ENCODE measurements at regions not wholly inside any gene's neighbourhood (a gene's known extent, or its start where the extent isn't known, plus 50 kb on each side); places are given as distances from the start of the nearest gene placed in this dataset.
"Not testable (repeated sequence)": the region's sequence is repeated elsewhere in the genome, so short reads cannot be mapped to it uniquely, and the experiment has no call there.

GRCh38 chr1:61028136-61028535, 54.2 kb upstream of the NFIA start:
- no peak overlapping the region for H3K27ac ChIP-seq (ENCODE audit: low read depth, low read length)
- H3K4me1 ChIP-seq (ENCODE audit: control insufficient read depth, low read length): no peaks in the 10 kb centered on the region
- H4K20me1 ChIP-seq (ENCODE audit: control insufficient read depth, insufficient read depth, low read depth, low read length): no peaks in the 10 kb centered on the region
- no peaks in the 10 kb centered on the region for H3K36me3 ChIP-seq (ENCODE audit: control insufficient read depth, low read length)
- H3K4me3 ChIP-seq (ENCODE audit: low read length): no peak overlapping the region
- no peak overlapping the region for H3K4me2 ChIP-seq (ENCODE audit: low read length)
- H3K9me3 ChIP-seq (ENCODE audit: control insufficient read depth, insufficient read depth, low read length): no peaks in the 10 kb centered on the region
- H3K9me2 ChIP-seq (replicated peaks; ENCODE audit: control insufficient read depth, low read length): no peaks in the 10 kb centered on the region
- no peaks in the 10 kb centered on the region for H3F3A ChIP-seq (ENCODE audit: control insufficient read depth, insufficient read depth)
- H3K27me3 ChIP-seq (ENCODE audit: control insufficient read depth, low read length): no peaks in the 10 kb centered on the region
- H3K79me2 ChIP-seq (ENCODE audit: control insufficient read depth, low read length): no peaks in the 10 kb centered on the region
- no peak for TF ChIP-seq CTCF (IDR thresholded peaks at IDR 0.05; ENCODE audit: low read depth, low read length, poor library complexity, severe bottlenecking)
- TF ChIP-seq EZH2phosphoT487 (IDR thresholded peaks at IDR 0.05; ENCODE audit: borderline replicate concordance, low read length): no peak

DNA sequence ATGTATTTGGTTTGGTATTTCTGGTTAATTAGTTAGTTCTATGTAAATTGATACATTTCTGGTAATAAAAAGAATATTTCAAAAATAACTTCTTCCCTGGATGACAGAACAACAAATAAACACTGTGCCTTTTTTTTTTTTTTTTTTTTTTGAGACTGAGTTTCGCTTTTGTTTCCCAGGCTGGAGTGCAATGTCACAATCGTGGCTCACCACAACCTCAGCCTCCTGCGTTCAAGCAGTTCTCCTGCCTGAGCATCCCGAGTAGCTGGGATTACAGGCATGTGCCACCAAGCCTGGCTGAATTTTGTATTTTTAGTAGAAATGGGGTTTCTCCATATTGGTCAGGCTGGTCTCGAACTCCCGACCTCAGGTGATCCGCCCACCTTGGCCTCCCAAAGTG, 64.3 kb upstream of the NFIA start:
- not testable (repeated sequence) for H3K4me2 ChIP-seq (ENCODE audit: low read length); H3K9me3 ChIP-seq (ENCODE audit: control insufficient read depth, insufficient read depth, low read length); H3K9me2 ChIP-seq (replicated peaks; ENCODE audit: control insufficient read depth, low read length); H3K79me2 ChIP-seq (ENCODE audit: control insufficient read depth, low read length); H3K27ac ChIP-seq (ENCODE audit: low read depth, low read length); H3K36me3 ChIP-seq (ENCODE audit: control insufficient read depth, low read length); H3K4me1 ChIP-seq (ENCODE audit: control insufficient read depth, low read length); H3F3A ChIP-seq (ENCODE audit: control insufficient read depth, insufficient read depth); H3K4me3 ChIP-seq (ENCODE audit: low read length); H4K20me1 ChIP-seq (ENCODE audit: control insufficient read depth, insufficient read depth, low read depth, low read length)
- H3K27me3 ChIP-seq (ENCODE audit: control insufficient read depth, low read length): peaks cover 28% of the 10 kb centered on the region

GRCh38 chr1:61017651-61018050, 64.7 kb upstream of the NFIA start:
- TF ChIP-seq CTCF (IDR thresholded peaks at IDR 0.05; ENCODE audit: low read depth, low read length, poor library complexity, severe bottlenecking) (no peak), EZH2phosphoT487 (IDR thresholded peaks at IDR 0.05; ENCODE audit: borderline replicate concordance, low read length) (no peak)
- Histone ChIP-seq H3K9me2 (replicated peaks; ENCODE audit: control insufficient read depth, low read length) (no peaks in the 10 kb centered on the region), H3K79me2 (ENCODE audit: control insufficient read depth, low read length) (no peaks in the 10 kb centered on the region), H3F3A (ENCODE audit: control insufficient read depth, insufficient read depth) (no peaks in the 10 kb centered on the region), H3K9me3 (ENCODE audit: control insufficient read depth, insufficient read depth, low read length) (no peaks in the 10 kb centered on the region), H3K36me3 (ENCODE audit: control insufficient read depth, low read length) (no peaks in the 10 kb centered on the region), H4K20me1 (ENCODE audit: control insufficient read depth, insufficient read depth, low read depth, low read length) (no peaks in the 10 kb centered on the region), H3K27ac (ENCODE audit: low read depth, low read length) (no peak overlapping the region), H3K4me2 (ENCODE audit: low read length) (no peak overlapping the region), H3K4me3 (ENCODE audit: low read length) (no peak overlapping the region), H3K27me3 (ENCODE audit: control insufficient read depth, low read length) (peaks cover 32% of the 10 kb centered on the region), H3K4me1 (ENCODE audit: control insufficient read depth, low read length) (no peaks in the 10 kb centered on the region)

- TF ChIP-seq CTCF (IDR thresholded peaks at IDR 0.05; ENCODE audit: low read depth, low read length, poor library complexity, severe bottlenecking) (no peak), EZH2phosphoT487 (IDR thresholded peaks at IDR 0.05; ENCODE audit: borderline replicate concordance, low read length) (no peak)
- no peak overlapping the region for H3K4me2 ChIP-seq (ENCODE audit: low read length)
- H3K36me3 ChIP-seq (ENCODE audit: control insufficient read depth, low read length): no peaks in the 10 kb centered on the region
These were observed 68.3 kb upstream of the NFIA start for GRCh38 chr1:61013946-61014667.

More at GRCh38 chr1:61013946-61014667, 68.3 kb upstream of the NFIA start:
- no peaks in the 10 kb centered on the region for H3K79me2 ChIP-seq (ENCODE audit: control insufficient read depth, low read length)
- H3F3A ChIP-seq (ENCODE audit: control insufficient read depth, insufficient read depth): no peaks in the 10 kb centered on the region
- no peaks in the 10 kb centered on the region for H4K20me1 ChIP-seq (ENCODE audit: control insufficient read depth, insufficient read depth, low read depth, low read length)
- H3K4me3 ChIP-seq (ENCODE audit: low read length): no peak overlapping the region
- peaks cover 35% of the 10 kb centered on the region for H3K27me3 ChIP-seq (ENCODE audit: control insufficient read depth, low read length)
- H3K27ac ChIP-seq (ENCODE audit: low read depth, low read length): no peak overlapping the region
- H3K9me2 ChIP-seq (replicated peaks; ENCODE audit: control insufficient read depth, low read length): no peaks in the 10 kb centered on the region
- no peaks in the 10 kb centered on the region for H3K9me3 ChIP-seq (ENCODE audit: control insufficient read depth, insufficient read depth, low read length)
- no peaks in the 10 kb centered on the region for H3K4me1 ChIP-seq (ENCODE audit: control insufficient read depth, low read length)

Data from DOHH2 (cell line).